ENCODE measurements at regions not wholly inside any gene's neighbourhood (a gene's known extent, or its start where the extent isn't known, plus 50 kb on each side); places are given as distances from the start of the nearest gene placed in this dataset.

DNA sequence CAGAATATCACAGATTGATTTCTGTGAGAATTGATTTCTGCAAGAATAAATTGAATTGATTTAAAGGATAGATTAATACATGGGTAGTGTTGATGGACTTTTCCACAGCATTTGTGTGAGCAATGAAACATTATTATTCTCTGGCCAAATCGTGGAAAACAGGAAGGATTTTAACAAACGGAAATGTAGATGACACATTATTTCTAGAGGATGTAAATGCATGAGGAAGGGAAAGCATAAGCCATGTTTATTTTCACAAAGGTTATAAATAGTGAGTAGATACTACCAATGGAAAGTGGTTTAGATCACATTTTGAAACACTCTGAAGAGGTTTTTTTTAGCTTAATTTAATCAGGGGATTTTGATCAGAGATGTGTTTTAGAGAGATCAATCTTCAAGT is 1534.6 kb upstream of the MIR17HG start:
- no peak for DNase-seq (ENCODE audit: low spot score)

GRCh38 chr13:89816404-89816803 is 1531.1 kb upstream of the MIR17HG start:
- no peak for DNase-seq (ENCODE audit: low spot score)

DNA sequence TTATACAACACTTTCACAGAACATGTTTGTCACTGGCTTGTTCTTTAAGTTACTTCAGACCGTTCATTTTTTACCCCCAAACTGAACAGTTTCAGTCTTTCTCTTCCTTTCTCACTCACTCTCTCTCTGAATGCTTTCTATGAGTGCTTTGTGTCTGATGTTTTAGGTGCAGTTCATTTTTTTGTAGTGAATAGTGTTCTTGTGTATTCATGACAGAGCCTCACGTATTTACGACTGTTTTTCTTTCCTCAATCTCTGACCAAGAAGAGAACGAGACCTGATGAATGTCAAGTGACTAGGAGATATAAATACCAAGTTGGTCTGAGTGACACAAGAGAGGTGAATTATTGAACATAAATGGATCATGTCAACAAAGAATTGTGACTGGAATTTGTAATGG is 1525.0 kb upstream of the MIR17HG start:
- no peak for DNase-seq (ENCODE audit: low spot score)

GRCh38 chr13:89827552-89827951 is 1519.9 kb upstream of the MIR17HG start:
- no peak for DNase-seq (ENCODE audit: low spot score)

DNA sequence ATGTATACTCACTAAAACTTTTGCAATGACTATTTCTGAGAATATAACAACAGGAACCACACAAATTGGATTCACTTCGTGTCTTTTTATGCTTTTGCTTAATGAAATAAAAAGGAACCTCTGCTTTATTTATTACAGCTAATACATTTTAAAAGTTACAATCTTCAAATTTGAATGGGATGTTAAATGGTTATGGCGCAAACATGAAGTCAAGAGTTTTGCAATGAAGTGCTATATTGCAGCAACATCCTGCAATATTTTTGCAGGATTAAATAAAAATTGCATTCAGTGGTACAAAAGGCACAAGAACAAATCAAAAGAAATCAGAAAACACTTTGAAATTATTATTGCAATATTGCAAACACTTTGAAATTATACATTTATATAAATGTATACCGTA is 1519.0 kb upstream of the MIR17HG start:
- no peak for DNase-seq (ENCODE audit: low spot score)

GRCh38 chr13:89831157-89831556 is 1516.3 kb upstream of the MIR17HG start:
- no peak for DNase-seq (ENCODE audit: low spot score)

GRCh38 chr13:89832827-89833226 is 1514.7 kb upstream of the MIR17HG start:
- no peak for DNase-seq (ENCODE audit: low spot score)

- no peak for DNase-seq (ENCODE audit: low spot score)
These were observed 1503.9 kb upstream of the MIR17HG start for GRCh38 chr13:89843621-89844020.

DNA sequence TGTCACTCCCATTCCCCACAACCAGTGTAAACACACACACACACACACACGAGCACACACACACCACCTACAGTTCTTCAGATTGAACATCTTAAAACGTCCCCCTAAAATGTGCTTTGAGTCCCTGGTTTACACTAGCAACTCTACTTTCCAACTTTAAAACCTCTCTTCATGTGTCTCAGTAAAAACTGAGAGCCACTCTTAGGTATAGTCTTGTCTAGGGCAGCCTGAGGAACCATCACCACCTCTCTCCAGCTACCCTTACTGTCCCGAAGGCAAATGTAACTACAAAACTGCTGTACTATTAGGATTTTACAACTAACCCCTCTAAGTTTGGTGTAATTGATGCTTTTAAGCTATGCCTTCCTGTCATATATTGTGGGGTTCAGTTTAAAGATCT is 1501.6 kb upstream of the MIR17HG start:
- no peak for DNase-seq (ENCODE audit: low spot score)

- no peak for DNase-seq (ENCODE audit: low spot score)
These were observed 1500.4 kb upstream of the MIR17HG start for GRCh38 chr13:89846926-89847585.

GRCh38 chr13:89852570-89852969 is 1494.9 kb upstream of the MIR17HG start:
- DNase-seq (ENCODE audit: low spot score), result no peak

DNA sequence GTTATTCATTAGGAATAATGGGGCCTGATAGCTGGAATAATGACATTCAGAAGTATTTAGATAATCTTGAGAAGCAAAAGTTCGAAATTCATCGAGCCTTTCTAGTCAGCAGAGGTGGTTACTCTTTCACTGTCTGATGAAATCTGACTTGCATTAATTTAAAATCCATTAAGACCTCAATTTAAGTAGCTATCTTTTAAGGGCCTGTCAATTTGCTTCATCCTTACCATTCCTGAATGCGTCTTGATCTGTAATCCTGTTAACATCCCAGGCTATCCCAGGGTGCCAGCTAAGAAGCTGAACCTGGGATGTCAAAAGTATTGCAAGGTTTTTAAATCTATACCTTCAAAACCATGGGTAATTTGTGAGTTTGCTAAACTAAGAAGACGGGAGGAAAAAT is 1491.0 kb upstream of the MIR17HG start:
- DNase-seq (ENCODE audit: low spot score), result no peak

- no peak for DNase-seq (ENCODE audit: low spot score)
These were observed 1490.0 kb upstream of the MIR17HG start for GRCh38 chr13:89857502-89857901.

GRCh38 chr13:89862011-89862690 is 1485.3 kb upstream of the MIR17HG start:
- no peak for DNase-seq (ENCODE audit: low spot score)

GRCh38 chr13:89862691-89863036 is 1484.8 kb upstream of the MIR17HG start:
- no peak for DNase-seq (ENCODE audit: low spot score)

DNA sequence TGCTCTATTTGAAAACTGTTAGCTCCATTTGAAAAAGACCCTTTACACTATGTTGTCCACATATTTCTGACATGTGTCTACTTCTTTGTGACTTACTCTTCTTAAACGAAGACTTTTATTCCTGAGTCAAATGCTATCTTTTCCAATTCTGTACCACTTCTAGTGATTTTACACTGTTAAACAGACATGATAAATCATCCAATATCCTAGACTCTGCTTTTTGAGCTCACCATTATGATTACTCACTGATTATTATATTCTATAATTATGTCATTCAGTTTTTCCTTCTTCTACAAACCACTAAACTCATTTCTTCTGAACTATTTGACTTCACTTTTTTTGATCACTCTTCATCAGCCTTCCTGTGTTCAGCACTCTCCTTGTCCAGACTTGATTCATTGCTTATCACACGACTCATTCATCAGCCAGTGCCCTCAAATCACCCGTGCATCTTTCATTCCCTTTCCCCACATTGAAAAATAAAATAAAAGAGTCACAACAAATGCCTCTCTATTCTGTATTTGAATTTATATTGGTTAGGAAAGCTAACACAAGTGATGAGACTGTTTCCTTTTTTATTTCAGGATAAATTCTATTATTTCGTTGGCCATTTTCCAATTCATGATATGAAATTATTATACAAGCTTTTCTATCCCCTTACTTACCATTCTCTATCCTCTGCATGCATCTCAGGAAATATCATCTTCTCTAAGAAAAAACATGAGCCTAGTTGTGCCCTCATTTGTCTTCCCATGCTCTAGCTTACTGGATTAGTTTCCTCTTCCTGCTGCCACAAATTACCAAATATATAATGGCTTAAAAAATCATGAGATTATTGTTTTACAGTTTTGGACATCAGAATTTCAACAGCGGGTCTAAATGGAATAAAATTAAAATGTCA is 1482.1 kb upstream of the MIR17HG start:
- no peak for DNase-seq (ENCODE audit: low spot score)

GRCh38 chr13:89869312-89869711 is 1478.2 kb upstream of the MIR17HG start:
- no peak for DNase-seq (ENCODE audit: low spot score)

DNA sequence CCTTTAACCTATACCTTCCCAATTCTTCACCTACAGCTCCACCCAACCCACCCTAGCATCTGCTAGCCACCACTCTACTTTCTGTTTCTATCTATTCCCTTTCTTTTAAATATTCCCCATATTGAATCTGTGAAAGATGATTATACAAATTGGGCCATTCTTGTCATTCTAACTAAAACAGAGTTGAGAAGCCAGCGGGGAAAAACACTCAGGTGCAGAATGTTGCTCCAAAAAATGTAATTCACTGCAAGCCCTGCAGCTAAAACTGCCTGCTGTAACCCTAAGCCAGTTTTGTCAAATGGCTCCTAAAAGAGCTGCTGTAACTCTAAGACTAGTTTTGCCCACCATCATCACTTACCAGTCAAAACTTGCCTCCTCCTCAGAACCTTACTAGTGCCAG is 1468.6 kb upstream of the MIR17HG start:
- DNase-seq (ENCODE audit: low spot score), result no peak

DNA sequence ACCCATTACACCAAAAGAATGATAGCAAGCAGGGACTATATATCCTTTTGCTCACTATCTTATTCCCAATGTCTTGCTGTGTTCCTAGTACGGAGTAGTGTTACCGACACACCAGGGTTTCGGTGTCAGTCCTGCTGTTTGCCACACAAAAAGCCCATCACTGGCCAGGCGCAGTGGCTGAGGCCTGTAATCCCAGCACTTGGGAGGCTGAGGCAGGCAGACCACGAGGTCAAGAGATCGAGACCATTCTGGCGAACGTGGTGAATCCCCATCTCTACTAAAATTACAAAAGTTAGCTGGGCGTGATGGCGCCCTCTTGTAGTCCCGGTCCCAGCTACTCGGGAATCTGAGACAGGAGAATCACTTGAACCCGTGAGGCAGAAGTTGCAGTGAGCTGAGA is 1467.3 kb upstream of the MIR17HG start:
- DNase-seq (ENCODE audit: low spot score), result no peak

DNA sequence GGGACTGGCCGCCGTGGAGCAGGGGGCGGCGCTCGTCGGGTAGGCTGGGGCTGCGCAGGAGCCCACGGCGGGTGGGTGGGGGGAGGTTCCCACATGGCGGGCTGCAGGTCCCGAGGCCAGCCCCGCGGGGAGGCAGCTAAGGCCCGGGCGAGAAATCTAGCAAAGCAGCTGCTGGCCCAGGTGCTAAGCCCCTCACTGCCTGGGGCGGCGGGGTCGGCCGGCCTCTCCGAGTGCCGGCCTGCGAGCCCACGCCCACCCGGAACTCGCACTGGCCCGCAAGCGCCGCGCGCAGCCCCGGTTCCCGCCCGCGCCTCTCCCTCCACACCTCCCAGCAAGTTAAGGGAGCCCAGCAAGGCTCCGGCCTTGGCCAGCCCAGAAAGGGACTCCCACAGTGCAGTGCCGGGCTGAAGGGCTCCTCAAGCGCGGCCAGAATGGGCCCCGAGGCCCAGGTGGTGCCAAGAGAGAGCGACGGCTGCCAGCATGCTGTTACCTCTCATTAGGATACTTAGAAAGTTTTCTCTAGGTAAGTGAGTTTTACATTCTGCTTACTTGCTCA is 1463.5 kb upstream of the MIR17HG start:
- no peak for DNase-seq (ENCODE audit: low spot score)

DNA sequence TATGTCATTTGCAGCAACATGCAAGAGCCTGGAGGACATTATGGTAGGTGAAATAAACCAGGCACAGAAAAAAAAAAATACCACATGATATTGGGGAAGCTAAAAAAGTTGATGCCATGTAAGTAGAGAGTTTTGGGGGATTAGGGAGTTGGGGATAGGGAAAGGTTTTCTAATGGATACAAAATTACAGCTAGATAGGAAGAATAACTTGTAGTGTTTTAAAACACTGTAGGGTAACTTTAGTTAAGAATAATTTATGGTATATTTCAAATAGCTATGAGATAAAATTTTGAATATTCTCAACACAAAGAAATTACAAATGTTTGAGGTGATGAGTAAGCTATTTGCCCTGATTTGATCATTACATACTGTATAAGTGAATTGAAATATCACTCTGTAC is 1456.7 kb upstream of the MIR17HG start:
- DNase-seq (ENCODE audit: low spot score), result no peak

DNA sequence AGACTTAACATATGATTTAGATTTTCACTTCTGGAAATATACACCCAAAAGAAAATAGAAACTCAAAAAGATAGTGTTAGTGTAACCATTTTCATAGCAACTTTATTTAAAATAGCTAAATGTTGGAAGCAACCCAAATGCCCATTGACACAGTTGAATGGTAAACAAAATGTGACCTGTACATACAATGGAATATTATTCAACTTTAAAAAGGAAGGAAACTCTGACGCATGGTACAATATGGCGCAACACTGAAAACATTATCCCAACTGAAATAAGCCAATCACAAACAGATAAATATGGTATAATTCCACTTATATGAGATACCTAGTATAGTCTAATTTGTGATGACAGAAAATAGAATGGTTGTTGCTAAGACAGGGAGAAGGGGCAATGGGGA is 1456.1 kb upstream of the MIR17HG start:
- no peak for DNase-seq (ENCODE audit: low spot score)

DNA sequence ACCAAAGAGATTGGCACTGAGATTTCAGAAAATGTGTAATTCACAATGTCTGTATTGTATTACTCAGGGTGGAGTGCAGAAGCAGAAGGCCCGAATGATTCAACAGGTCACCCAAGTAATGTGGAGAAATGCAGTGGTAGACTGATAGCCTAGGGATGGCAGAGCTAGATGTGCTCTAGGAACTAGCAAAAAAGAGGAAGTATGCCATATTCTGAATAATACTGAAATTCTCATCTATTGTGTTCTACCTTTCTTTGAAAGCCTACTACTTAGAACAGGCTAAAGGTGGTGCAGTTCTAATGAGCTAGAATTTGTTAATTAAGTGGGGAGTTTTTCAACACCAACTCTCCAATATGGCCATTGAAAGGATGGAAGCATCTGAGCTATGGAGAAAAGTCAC is 1449.8 kb upstream of the MIR17HG start:
- DNase-seq (ENCODE audit: low spot score), result no peak

Data from SW480 (cell line).